GM18520 (cell line): ENCODE measurements at regions not wholly inside any gene's neighbourhood (a gene's known extent, or its start where the extent isn't known, plus 50 kb on each side); places are given as distances from the start of the nearest gene placed in this dataset.
"Not testable (repeated sequence)": the region's sequence is repeated elsewhere in the genome, so short reads cannot be mapped to it uniquely, and the experiment has no call there.

Source experiments
- ATAC-seq: cut with Tn5 transposase; IDR thresholded peaks from one replicate; pipeline ENCODE4 v1.9.1; 2021; ENCODE audit not compliant: unreplicated experiment

DNA sequence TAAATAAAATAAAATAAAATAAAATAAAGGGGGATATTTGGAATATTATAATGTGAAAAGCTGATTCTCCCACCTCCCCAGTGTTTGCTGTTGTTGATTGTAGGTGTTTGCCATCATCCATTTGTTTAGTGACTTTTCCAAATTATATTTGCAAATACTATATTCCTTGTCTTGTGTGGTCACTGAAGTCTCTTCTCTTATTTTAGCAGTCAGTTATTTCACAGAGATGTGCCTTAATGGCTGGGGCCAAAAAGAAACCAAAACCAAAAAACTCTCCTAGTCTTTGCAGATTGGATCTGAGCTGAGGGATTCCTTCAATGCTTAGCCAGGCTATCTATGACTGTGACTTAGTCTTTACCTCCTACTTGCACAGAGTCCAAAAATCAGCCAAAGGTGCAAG, 70.9 kb upstream of the ZNF169 start:
- ATAC-seq: no peak

- ATAC-seq: not testable (repeated sequence)
Measured at GRCh38 chr9:94191706-94192105, 67.4 kb upstream of the ZNF169 start.

DNA sequence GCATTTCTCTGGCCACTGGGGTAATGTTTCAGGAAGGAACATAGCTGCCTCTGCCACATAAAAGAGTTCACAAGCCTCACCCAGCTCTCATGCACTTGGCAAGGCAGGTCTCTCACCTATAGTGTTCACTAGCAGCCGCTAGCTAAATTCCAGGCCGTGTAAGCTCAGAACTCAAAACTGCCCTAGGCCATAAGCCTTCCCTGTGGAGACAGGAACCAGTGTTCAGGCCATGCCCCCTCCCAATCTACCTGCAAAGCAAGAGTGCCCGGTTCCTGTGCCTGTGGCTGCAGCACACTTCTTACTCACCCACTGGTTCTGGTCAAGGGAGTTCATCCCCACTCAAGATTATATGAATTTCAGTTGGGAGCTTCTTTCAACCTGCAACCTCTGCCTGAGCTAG, 60.7 kb upstream of the ZNF169 start:
- no peak for ATAC-seq

- no peak for ATAC-seq
Measured at GRCh38 chr9:94199776-94200175, 59.3 kb upstream of the ZNF169 start.

GRCh38 chr9:94204174-94204573, 54.9 kb upstream of the ZNF169 start:
- ATAC-seq: no peak

GRCh38 chr9:94207781-94208180, 51.3 kb upstream of the ZNF169 start:
- no peak for ATAC-seq
